Occipital lobe (tissue), 1 donor: ENCODE measurements at regions not wholly inside any gene's neighbourhood (a gene's known extent, or its start where the extent isn't known, plus 50 kb on each side); places are given as distances from the start of the nearest gene placed in this dataset.
"Not testable (repeated sequence)": the region's sequence is repeated elsewhere in the genome, so short reads cannot be mapped to it uniquely, and the experiment has no call there.

Experiments used
- DNase-seq: peaks from one replicate; lab custom pipeline; 2025; lab: John Stamatoyannopoulos, UW

DNA sequence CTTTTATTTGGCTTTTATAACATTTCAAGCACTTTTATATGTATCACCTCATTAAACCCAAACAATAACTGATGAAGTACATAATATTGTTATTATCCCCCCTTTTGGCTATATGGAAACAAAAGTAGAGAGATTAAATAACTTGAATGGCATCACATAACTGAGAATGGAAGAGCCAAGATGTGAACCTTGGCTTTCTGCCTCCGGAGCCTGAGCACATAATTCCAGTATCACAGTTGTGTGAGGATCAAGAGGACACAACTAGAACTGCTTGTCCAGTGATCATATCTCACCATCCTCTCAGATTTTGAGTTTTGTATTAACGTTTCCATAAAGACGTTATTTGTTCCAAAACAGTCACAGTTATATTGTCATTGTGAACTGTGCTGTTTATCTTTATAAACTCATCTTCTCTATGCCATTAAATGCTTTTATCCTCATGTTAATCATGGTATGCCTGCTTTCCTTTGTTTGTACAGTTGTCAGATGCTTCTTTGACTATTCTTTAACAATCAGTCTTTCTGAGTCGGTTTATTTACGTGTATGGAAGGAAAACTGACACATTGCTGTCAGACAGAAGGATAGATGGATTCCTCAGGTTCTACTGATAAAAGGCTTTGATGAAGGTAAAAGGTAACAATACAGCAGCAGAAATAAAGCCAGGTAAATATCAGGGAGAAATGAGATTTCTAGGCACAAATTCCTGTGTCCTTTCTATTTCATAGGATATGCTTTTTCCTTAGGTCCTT, 92.0 kb upstream of the FAM13C start:
- DNase-seq: no peak

DNA sequence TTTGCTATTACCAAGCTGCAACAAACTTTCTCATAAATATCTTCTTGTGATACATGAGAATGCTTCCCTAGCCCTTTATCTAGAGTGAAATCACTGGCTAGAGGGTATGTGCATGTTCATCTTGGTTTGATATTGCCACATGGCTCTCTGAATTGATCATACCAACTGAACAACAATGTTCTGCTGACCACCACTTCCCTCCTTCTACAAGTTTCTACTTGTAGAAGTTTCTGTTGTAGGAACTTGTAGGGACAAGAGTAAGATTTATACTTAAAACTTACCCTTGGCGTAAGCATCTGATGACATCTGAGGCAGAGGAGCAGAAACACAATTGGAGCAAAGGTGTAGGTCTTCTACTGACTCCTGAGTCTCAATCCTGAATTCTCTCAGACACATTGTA, 86.3 kb upstream of the FAM13C start:
- no peak for DNase-seq

DNA sequence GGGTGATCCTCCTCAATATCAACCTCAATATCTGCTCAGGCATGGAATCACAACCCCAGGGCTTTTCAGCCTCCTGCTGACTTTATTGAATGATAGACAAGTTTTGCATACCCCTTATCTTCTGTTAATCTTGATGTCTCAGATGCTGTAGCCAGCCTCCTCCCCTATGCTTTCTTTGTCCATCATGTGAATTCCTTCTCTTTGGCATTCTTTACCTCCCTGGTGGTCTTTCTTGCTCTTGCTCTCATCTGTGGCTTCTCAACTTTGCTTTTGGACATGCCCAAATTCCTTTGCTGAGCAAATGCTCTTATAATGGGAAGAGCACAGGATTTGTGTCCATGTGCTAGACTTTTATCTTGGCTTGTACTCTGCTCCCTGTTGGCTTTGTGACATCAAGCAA, 73.4 kb upstream of the FAM13C start:
- DNase-seq: no peak

GRCh38 chr10:59434463-59435321, 72.3 kb upstream of the FAM13C start:
- DNase-seq: no peak

GRCh38 chr10:59433720-59434428, 71.5 kb upstream of the FAM13C start:
- no peak for DNase-seq

GRCh38 chr10:59432207-59432900, 70.0 kb upstream of the FAM13C start:
- DNase-seq: no peak

DNA sequence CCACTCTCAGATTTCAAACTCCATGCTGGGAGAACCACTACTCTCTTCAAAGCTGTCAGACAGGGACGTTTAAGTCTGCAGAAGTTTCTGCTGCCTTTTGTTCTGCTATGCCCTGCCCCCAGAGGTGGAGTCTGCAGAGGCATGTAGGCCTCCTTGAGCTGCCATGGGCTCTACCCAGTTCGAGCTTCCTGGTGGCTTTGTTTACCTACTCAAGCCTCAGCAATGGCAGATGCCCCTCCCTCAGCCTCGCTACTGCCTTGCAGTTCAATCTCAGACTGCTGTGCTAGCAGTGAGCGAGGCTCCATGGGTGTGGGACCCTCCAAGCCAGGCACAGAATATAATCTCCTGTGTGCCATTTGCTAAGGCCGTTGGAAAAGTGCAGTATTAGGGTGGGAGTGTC, 51.4 kb upstream of the FAM13C start:
- DNase-seq: not testable (repeated sequence)
